Fibroblast of the aortic adventitia (primary cell): ENCODE measurements at regions not wholly inside any gene's neighbourhood (a gene's known extent, or its start where the extent isn't known, plus 50 kb on each side); places are given as distances from the start of the nearest gene placed in this dataset.

ENCODE experiments used
- DNase-seq: peaks from one replicate; pipeline ENCODE4 v3.0.0-alpha.2; 2010; ENCODE audit warnings: low read depth
- H3K4me3 ChIP-seq: 2 replicates; pipeline ENCODE4 v1.5.1; 2011; ENCODE audit warnings: low read depth, mild to moderate bottlenecking, control low read depth, low read length, moderate library complexity
- TF ChIP-seq, protein P1 (sequence below): IDR thresholded peaks from 2 replicates; pipeline ENCODE4 v1.5.1; 2011; ENCODE audit warnings: mild to moderate bottlenecking, low read length, control low read depth, inconsistent platforms; ENCODE audit not compliant: insufficient read depth

- TF ChIP-seq, protein P1, sequence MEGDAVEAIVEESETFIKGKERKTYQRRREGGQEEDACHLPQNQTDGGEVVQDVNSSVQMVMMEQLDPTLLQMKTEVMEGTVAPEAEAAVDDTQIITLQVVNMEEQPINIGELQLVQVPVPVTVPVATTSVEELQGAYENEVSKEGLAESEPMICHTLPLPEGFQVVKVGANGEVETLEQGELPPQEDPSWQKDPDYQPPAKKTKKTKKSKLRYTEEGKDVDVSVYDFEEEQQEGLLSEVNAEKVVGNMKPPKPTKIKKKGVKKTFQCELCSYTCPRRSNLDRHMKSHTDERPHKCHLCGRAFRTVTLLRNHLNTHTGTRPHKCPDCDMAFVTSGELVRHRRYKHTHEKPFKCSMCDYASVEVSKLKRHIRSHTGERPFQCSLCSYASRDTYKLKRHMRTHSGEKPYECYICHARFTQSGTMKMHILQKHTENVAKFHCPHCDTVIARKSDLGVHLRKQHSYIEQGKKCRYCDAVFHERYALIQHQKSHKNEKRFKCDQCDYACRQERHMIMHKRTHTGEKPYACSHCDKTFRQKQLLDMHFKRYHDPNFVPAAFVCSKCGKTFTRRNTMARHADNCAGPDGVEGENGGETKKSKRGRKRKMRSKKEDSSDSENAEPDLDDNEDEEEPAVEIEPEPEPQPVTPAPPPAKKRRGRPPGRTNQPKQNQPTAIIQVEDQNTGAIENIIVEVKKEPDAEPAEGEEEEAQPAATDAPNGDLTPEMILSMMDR = no peak
- DNase-seq = no peak
Measured at GRCh38 chr4:84091266-84091665, 407.8 kb downstream of the NKX6-1 start.

DNA sequence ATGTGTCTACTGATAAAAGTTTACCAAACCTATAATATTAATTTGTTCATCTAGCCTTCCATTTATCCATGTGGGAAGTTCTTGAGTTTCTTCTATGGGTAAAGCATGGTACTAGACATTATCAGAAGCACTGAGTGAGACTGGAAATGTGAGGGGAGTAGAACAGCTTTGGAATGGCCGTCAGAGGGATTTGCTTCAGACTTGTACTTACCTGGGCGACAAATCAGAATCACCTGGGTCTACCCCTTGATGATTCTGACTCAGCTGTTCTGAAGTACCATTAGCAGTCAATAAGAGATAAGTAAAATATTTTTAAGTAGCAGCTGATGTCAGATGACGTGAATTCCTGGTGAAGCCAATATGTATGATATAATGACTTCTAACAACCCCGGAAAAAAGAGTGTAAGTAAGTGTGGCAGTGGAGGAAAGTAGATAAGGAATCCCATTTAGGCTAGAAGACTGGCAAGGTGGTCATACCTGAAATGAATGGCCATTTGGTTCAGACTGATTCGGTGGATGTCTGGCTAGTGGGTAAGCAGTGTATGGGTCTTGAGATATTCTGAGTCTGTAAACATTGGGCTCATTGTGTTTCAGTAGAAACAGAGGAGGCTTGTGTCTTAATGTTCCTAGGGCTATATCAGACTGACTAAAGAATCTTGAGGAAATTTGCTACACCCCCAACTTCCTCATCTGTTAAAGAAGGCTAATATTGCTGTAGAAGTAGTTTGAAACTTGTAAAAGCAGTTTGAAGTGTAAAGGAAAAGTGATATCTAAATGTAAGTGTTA, 409.2 kb downstream of the NKX6-1 start:
- TF ChIP-seq, protein P1 = no peak
- DNase-seq = no peak
- H3K4me3 ChIP-seq = no peak overlapping the region

More at GRCh38 chr4:84091266-84091665, 407.8 kb downstream of the NKX6-1 start:
- no peak overlapping the region for H3K4me3 ChIP-seq

DNA sequence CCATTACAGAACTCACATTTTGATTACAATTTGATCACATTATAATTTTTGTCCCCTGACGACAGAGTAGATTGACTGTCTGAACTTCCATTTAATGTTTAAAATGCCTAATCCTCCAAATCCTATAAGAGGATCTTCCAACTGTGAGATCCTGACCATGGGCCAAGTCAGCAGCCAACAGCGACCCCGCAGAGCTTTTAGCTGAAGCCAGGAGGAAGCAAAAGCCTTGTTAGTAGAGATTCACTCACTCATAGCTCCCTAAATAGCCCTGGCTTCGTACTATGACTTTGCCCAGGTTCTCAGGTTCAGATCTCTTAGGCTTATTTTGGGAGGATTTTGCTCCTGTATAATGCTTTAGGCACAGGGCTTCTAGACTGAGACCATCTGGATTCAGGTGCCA, 413.1 kb downstream of the NKX6-1 start:
- TF ChIP-seq, protein P1 = no peak
- DNase-seq = no peak
- no peak overlapping the region for H3K4me3 ChIP-seq

DNA sequence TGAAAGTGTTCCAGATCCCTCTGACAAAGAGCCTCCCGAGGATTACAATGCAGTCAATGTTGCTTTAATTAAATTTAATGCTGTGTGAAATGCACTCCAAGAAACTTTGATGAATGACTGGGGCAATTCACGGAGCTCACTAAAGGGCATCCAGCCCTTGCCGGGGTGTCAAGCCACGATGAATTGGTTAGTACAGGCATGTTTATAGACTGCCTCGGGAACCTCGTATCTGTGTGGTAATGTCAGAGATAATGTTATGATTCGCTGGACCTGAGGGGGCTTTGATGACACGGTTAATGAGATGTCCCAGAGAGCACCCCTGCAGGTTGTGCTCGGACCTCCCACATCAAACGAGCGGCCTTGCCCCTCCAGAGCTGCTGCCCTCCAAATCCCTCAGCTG, 428.8 kb downstream of the NKX6-1 start:
- TF ChIP-seq, protein P1 = no peak
- DNase-seq = no peak

DNA sequence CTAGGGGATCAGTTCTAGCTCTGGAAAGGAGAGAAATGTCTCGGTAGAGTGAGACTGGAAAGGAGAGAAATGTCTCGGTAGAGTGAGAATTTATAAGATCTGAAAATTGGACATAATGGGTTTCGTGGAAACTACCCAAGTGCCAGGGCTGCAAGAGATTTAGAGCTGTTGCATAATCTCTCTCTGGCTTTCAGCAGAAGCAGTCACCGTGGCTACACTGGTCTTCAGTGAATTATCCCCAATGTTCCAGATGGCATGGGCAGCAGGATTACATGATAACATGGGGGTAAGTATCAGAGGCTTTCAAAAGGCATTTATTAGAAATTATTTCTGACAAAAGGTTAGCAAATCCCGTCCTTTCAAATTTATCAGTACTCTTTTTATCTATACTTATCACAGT, 435.5 kb downstream of the NKX6-1 start:
- DNase-seq = no peak
- TF ChIP-seq, protein P1 = no peak
- H3K4me3 ChIP-seq = no peak overlapping the region

More for the DNA sequence above, 428.8 kb downstream of the NKX6-1 start:
- H3K4me3 ChIP-seq = no peak overlapping the region

GRCh38 chr4:84058201-84058600, 440.9 kb downstream of the NKX6-1 start:
- TF ChIP-seq, protein P1 = no peak
- no peak for DNase-seq
- no peak overlapping the region for H3K4me3 ChIP-seq
